AG09309 (cell line): ENCODE measurements at regions not wholly inside any gene's neighbourhood (a gene's known extent, or its start where the extent isn't known, plus 50 kb on each side); places are given as distances from the start of the nearest gene placed in this dataset.

Source experiments
- DNase-seq: peaks from one replicate; pipeline ENCODE4 v3.0.0-alpha.2; 2010; ENCODE audit warnings: low read depth
- H3K4me3 ChIP-seq: 2 replicates; pipeline ENCODE4 v1.5.1; 2011; ENCODE audit warnings: mild to moderate bottlenecking, low read depth, low read length, moderate library complexity; ENCODE audit not compliant: control insufficient read depth
- CTCF ChIP-seq: IDR thresholded peaks from 2 replicates; pipeline ENCODE4 v1.5.1; 2011; ENCODE audit warnings: mild to moderate bottlenecking, low read depth, low read length, inconsistent platforms; ENCODE audit not compliant: insufficient read depth, control insufficient read depth; ENCODE audit errors: missing control alignments

GRCh38 chr5:2562036-2562435 lies 189.4 kb downstream of the IRX2 start:
- TF ChIP-seq CTCF = no peak
- no peak overlapping the region for H3K4me3 ChIP-seq
- no peak for DNase-seq

- no peak for DNase-seq
- no peak for TF ChIP-seq CTCF
- H3K4me3 ChIP-seq = no peak overlapping the region
Observed at GRCh38 chr5:2560435-2560834, 191.0 kb downstream of the IRX2 start.

DNA sequence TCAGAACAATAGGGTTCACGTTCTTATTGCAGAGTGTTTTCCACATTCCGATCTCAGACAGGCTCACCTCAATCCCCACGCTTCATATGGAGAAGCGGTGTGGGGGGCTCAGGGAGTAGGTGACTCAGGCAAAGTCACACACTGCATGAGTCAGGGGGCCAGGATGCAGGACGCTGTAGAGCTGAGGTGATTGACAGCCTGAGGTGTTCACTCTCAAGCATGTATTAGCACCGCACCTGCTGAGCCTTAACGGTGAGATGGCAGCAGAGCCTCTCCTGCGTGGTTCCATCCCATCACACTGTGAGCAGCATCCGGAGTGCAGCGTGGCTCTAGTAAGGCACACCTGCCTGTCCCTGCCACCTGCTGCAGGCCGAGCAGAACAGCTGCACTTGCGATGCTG lies 194.0 kb downstream of the IRX2 start:
- no peak for DNase-seq
- no peak for TF ChIP-seq CTCF
- H3K4me3 ChIP-seq = no peak overlapping the region

DNA sequence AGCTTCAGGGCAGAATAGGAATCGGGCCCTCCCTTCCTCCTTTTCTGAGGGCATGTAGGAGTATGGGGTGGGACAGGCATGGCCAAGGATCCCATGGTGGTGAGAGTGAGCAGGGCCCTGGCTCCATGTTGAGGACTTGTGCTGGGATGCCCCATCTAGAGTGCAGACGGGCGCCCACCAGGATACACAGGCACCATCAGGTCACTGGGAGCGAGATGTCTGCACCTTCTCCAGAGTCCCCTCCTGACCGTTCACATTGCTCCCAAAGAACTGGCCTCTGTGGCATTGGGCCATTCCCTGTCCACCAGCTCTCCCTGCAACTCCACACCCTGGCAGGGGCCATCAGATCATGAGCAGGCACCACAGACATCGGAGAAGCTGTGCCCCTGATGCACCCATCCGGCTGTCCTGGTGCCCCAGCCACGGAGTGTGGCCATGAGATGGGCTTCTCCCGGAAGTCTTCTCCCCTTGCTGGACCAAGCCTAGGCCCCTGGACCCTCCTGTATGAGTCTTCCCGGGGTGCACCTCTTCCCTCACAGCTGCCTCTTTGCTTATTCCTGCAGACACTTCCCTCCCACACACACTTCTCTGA lies 195.0 kb downstream of the IRX2 start:
- TF ChIP-seq CTCF = no peak
- H3K4me3 ChIP-seq = no peak overlapping the region
- no peak for DNase-seq

GRCh38 chr5:2553611-2554010 lies 197.9 kb downstream of the IRX2 start:
- no peak for DNase-seq
- H3K4me3 ChIP-seq = no peak overlapping the region
- TF ChIP-seq CTCF = no peak

GRCh38 chr5:2550509-2550908 lies 201.0 kb downstream of the IRX2 start:
- no peak overlapping the region for H3K4me3 ChIP-seq
- TF ChIP-seq CTCF = no peak
- DNase-seq = no peak

DNA sequence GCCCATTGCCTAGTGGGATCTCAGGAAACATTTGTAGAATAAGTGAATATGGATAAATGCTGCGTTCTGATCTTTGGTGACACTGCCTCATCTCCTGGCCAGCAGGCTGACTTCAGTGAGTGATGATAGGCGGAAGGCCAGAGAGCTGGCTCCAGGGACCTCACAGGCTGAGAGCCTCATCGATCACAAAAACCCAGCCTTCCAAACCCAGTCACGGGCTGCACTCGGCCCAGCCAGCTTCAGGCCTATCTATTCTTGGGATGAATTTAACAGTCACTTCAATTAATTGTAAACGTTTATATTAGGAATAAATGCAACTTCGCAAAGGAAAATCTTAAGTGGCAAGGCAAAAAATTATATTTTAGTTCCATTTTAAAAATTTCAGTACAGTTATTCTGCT lies 201.6 kb downstream of the IRX2 start:
- no peak overlapping the region for H3K4me3 ChIP-seq
- DNase-seq = no peak
- no peak for TF ChIP-seq CTCF
